T-cell (primary cell): ENCODE measurements at regions not wholly inside any gene's neighbourhood (a gene's known extent, or its start where the extent isn't known, plus 50 kb on each side); places are given as distances from the start of the nearest gene placed in this dataset.
"Not testable (repeated sequence)": the region's sequence is repeated elsewhere in the genome, so short reads cannot be mapped to it uniquely, and the experiment has no call there.

ENCODE experiments used
- ATAC-seq, 4 experiments: fragments of 200-7000 bp in 3 of 4; fragments of 150-1000 bp in 1 of 4; cut with Tn5 transposase; replicated peaks in 1 of 4; 1 replicate in 3 of 4; 2 replicates in 1 of 4; pipeline ENCODE4 v1.10.0; 2021; ENCODE audit warnings: moderate library complexity in 3 of 4, mild to moderate bottlenecking in 2 of 4, moderate number of reproducible peaks in 1 of 4
- CTCF ChIA-PET, 2 donors: fragments of 300-600 bp; sonication (Branson Sonifier 250); formaldehyde crosslinking; loops; one replicate each; lab custom pipeline; 2022; ENCODE audit warnings: antibody characterized with exemption in 2 of 2; lab: Charles Lee
- POLR2A ChIA-PET, 2 donors: fragments of 300-600 bp; sonication (Branson Sonifier 250); formaldehyde crosslinking; loops; one replicate each; lab custom pipeline; 2022; ENCODE audit warnings: antibody characterized with exemption in 2 of 2; lab: Charles Lee
- DNase-seq, 35 experiments: peaks; one replicate each; pipeline versions ENCODE4 v3.0.0 to v3.0.0-alpha.2; 2013 to 2023
- H3K27ac ChIP-seq: one replicate; pipeline ENCODE4 v1.5.1; 2013; ENCODE audit warnings: low read length
- H3K27me3 ChIP-seq, 2 experiments: replicated peaks in 1 of 2; 1 replicate in 1 of 2; 2 replicates in 1 of 2; pipeline versions ENCODE4 v1.6.1 to v1.7.0; 2013; ENCODE audit warnings: low read length in 1 of 2, mixed read lengths in 1 of 2; ENCODE audit not compliant: control insufficient read depth in 2 of 2, insufficient read depth in 2 of 2; ENCODE audit errors: extremely low read depth in 1 of 2
- H3K36me3 ChIP-seq, 2 donors: 1 replicate in 1 of 2; 2 replicates in 1 of 2; pipeline versions ENCODE4 v1.6.1 to v1.7.0; 2013; ENCODE audit warnings: low read length in 1 of 2; ENCODE audit not compliant: control insufficient read depth in 2 of 2, insufficient read depth in 1 of 2; ENCODE audit errors: extremely low read depth in 1 of 2
- H3K4me1 ChIP-seq, 2 experiments: 1 replicate in 1 of 2; 2 replicates in 1 of 2; pipeline versions ENCODE4 v1.6.1 to v1.7.0; 2013; ENCODE audit warnings: low read length in 2 of 2, mixed read lengths in 1 of 2; ENCODE audit not compliant: insufficient read depth in 2 of 2, control insufficient read depth in 1 of 2; ENCODE audit errors: extremely low read depth in 1 of 2
- H3K4me3 ChIP-seq, 2 donors: 1 replicate in 1 of 2; 2 replicates in 1 of 2; pipeline versions ENCODE4 v1.5.1 to v1.7.0; 2013; ENCODE audit warnings: mild to moderate bottlenecking in 2 of 2, low read length in 1 of 2, moderate library complexity in 1 of 2; ENCODE audit not compliant: control insufficient read depth in 1 of 2; ENCODE audit errors: extremely low read depth in 1 of 2
- H3K9me3 ChIP-seq: 2 replicates; pipeline ENCODE4 v1.7.0; 2013
- H3K27ac Mint-ChIP-seq, 2 donors: one replicate each; pipeline ENCODE4 v1.8.0; 2020 to 2021; ENCODE audit warnings: mild to moderate bottlenecking in 2 of 2, mixed read lengths in 2 of 2
- H3K27me3 Mint-ChIP-seq, 2 donors: one replicate each; pipeline ENCODE4 v1.8.0; 2021 to 2022; ENCODE audit warnings: mixed read lengths in 2 of 2
- H3K36me3 Mint-ChIP-seq: one replicate; pipeline ENCODE4 v1.8.0; 2021; ENCODE audit warnings: mixed read lengths
- H3K4me1 Mint-ChIP-seq, 3 donors: one replicate each; pipeline ENCODE4 v1.8.0; 2020 to 2022; ENCODE audit warnings: mixed read lengths in 3 of 3, mild to moderate bottlenecking in 1 of 3
- H3K4me3 Mint-ChIP-seq, 3 donors: one replicate each; pipeline ENCODE4 v1.8.0; 2020 to 2022; ENCODE audit warnings: mild to moderate bottlenecking in 3 of 3, mixed read lengths in 3 of 3, moderate library complexity in 3 of 3
- H3K9me3 Mint-ChIP-seq, 3 donors: one replicate each; pipeline ENCODE4 v1.8.0; 2020 to 2022; ENCODE audit warnings: mixed read lengths in 3 of 3
- WGBS: methylation state at CpG from one replicate; pipeline ENCODE4 v1.1.5; 2013; ENCODE audit warnings: missing lambda C conversion rate; ENCODE audit not compliant: insufficient coverage; 5-methylcytosine and 5-hydroxymethylcytosine counted together

DNA sequence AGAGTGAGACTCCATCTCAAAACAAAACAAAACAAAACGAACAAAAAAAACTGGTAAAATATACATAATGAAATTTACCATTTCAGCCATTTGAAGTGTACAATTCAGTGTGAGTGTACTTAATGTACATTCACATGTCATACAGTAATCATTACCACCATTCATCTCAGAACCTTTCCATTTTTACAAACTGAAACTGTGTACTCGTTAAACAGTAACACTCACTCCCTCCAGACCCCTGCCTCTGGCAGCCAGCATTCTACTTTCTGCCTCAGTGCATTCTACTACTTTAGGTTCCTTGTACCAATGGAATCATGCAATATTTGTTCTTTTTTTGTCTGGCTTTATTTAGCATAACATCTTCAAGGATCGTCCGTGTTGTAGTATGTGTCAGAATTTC lies 87.5 kb upstream of the CRYM start:
- not testable (repeated sequence) for H3K4me1 Mint-ChIP-seq, H3K36me3 Mint-ChIP-seq, ATAC-seq

DNA sequence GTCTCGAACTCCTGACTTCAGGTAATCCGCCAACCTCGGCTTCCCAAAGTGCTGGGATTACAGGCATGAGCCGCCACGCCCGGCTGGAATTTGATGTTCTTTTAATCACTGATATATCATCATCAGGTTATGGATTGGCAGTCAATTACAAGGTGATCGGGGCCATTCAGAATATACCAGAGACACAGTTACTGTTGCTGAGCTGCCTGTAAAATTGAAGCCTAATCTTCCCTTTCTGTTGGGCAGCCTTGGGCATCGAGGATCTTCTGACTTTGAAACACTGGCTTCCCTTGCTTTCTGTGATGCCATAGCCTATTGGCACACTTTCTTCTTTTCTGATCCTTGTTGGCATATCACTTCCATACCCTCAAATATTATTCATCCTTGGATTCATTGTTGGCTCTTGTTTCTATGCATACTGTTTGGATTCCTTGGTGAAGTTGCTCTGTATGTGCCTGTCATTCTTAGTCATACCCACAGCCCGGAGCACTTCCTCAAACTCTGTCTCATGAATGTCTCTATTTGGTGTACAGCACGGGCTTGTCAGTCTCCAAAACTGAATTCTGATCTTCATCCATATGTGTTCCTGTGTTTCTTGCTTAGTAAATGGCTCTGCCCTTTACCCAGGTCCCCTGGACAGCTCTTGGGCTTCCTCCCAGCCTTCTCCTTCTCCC lies 85.6 kb upstream of the CRYM start:
- peaks cover 0 to 12% (median 3%) of the 10 kb centered on the region in 3 donors for H3K4me1 Mint-ChIP-seq
- H3K4me1 ChIP-seq, CTCF ChIA-PET, H3K4me3 ChIP-seq, H3K36me3 Mint-ChIP-seq, H3K27ac Mint-ChIP-seq, POLR2A ChIA-PET, H3K9me3 ChIP-seq, H3K36me3 ChIP-seq, ATAC-seq, H3K4me3 Mint-ChIP-seq, H3K27me3 ChIP-seq, H3K9me3 Mint-ChIP-seq, H3K27ac ChIP-seq, DNase-seq: not testable (repeated sequence)
- 60% methylated on average over 1 of the region's 10 CpGs for WGBS
- peaks cover 8 to 10% of the 10 kb centered on the region in 2 donors for H3K27me3 Mint-ChIP-seq

More for the DNA sequence above, 87.5 kb upstream of the CRYM start:
- 36% methylated on average over 1 of the region's 4 CpGs for WGBS
- H3K27me3 ChIP-seq, CTCF ChIA-PET, H3K4me3 Mint-ChIP-seq, H3K27ac ChIP-seq, DNase-seq, H3K27ac Mint-ChIP-seq, H3K4me1 ChIP-seq, H3K9me3 Mint-ChIP-seq, H3K9me3 ChIP-seq, H3K4me3 ChIP-seq, POLR2A ChIA-PET, H3K36me3 ChIP-seq: not testable (repeated sequence)
- H3K27me3 Mint-ChIP-seq = peaks cover 4 to 10% of the 10 kb centered on the region in 2 donors

DNA sequence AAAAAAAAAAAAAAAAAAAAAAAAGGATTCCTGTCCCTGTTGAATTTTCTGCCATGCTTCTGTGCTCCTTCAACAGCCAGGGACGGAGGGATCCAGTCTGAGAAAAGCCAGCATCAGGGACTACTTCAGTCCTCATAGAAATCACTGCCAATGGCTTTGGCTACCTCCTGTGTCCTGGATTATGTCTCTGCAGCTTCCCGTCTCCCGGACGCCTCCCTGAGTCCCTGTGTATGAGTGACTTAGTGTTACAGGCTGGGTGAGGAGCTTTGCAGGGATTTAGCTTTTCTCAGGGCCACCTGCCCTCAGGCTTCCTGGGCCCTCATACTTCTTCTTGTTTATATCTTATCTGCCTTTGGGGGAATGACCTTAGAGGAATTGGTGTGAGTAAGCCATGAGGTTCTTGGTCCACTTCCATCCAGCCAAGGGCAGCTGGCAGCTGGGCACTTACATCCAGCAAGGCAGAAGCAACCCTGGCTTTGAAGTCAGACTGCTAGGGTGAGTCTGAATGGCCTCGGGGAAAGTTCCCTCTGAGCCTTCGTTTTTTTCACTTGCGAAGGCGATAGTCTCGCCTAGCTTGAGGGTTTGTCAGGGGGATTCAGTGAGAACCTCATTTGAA lies 83.6 kb upstream of the CRYM start:
- H3K27ac Mint-ChIP-seq, H3K9me3 Mint-ChIP-seq, H3K36me3 ChIP-seq, H3K27me3 ChIP-seq, H3K9me3 ChIP-seq, H3K4me1 ChIP-seq, ATAC-seq, H3K27ac ChIP-seq, H3K4me3 Mint-ChIP-seq, DNase-seq, POLR2A ChIA-PET, H3K4me3 ChIP-seq, H3K36me3 Mint-ChIP-seq: not testable (repeated sequence)
- CTCF ChIA-PET = interaction anchor here in 1 of 2 donors (0.6 kb wide), 1 partner anchor 202 kb away, joined by 3 read pairs; no protein-coding TSS in a partner anchor
- no CpG with 5 or more reads among the region's 9 CpGs for WGBS
- Mint-ChIP-seq H3K4me1 (peaks cover 0 to 12% (median 3%) of the 10 kb centered on the region in 3 donors), H3K27me3 (peaks cover 9 to 10% of the 10 kb centered on the region in 2 donors)

DNA sequence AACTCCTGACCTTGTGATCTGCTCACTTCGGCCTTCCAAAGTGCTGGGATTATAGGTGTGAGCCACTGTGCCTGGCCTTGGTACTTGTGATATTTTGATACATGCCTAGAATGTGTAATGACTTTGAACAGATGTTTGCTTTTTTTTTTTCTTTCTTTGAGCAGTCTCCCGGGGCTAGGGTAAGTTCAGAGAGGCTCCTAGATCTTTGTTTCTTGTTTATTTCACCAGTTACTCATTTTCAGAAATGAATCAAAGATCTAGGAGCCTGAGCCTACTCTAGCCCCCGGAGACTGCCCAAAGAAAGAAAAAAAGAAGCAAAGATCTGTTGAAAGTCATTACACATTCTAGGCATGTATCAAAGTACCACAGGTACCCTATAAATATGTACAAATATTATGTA lies 83.0 kb upstream of the CRYM start:
- CTCF ChIA-PET = interaction anchor here in 1 of 2 donors (0.6 kb wide), 1 partner anchor 203 kb away, joined by 3 read pairs; no protein-coding TSS in a partner anchor
- H3K9me3 Mint-ChIP-seq, H3K4me3 Mint-ChIP-seq, H3K4me3 ChIP-seq, POLR2A ChIA-PET, H3K36me3 ChIP-seq, H3K27me3 ChIP-seq, H3K36me3 Mint-ChIP-seq, H3K9me3 ChIP-seq, DNase-seq, ATAC-seq, H3K27ac ChIP-seq, H3K27ac Mint-ChIP-seq, H3K4me1 ChIP-seq: not testable (repeated sequence)
- peaks cover 10 to 13% of the 10 kb centered on the region in 2 donors for H3K27me3 Mint-ChIP-seq
- WGBS = no CpG with 5 or more reads among the region's 3 CpGs
- H3K4me1 Mint-ChIP-seq = peaks cover 0 to 14% (median 3%) of the 10 kb centered on the region in 3 donors

DNA sequence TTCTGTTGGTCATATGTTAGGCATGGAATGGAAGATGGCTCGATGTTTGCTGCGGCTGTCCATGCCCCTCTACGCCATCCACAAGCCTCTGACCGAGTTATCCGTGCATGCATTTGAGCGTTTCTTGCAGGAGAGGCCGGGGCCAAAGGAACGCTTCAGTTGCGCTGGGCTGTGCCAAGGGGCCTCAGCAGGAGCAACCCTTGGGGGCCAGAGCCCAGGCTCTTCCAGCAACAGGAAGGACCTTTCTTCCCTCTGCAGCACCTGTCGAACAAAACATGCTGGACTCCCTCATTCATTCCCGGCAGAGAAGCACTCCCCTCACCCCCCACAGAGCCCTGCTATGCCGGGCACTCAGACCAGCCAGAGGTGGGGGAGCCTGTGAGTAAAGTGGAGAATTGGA lies 81.4 kb upstream of the CRYM start:
- DNase-seq, H3K36me3 ChIP-seq, H3K4me3 ChIP-seq, H3K27me3 ChIP-seq, H3K4me1 ChIP-seq, H3K4me3 Mint-ChIP-seq, H3K27ac ChIP-seq, H3K9me3 ChIP-seq, H3K36me3 Mint-ChIP-seq, ATAC-seq, H3K9me3 Mint-ChIP-seq, H3K27ac Mint-ChIP-seq, POLR2A ChIA-PET: not testable (repeated sequence)
- peaks cover 0 to 14% (median 3%) of the 10 kb centered on the region in 3 donors for H3K4me1 Mint-ChIP-seq
- peaks cover 11 to 19% of the 10 kb centered on the region in 2 donors for H3K27me3 Mint-ChIP-seq
- CTCF ChIA-PET = interaction anchor here in 1 of 2 donors (0.6 kb wide), 1 partner anchor 998 kb away, joined by 5 read pairs; no protein-coding TSS in a partner anchor
- 80% methylated on average over 6 of the region's 12 CpGs for WGBS

DNA sequence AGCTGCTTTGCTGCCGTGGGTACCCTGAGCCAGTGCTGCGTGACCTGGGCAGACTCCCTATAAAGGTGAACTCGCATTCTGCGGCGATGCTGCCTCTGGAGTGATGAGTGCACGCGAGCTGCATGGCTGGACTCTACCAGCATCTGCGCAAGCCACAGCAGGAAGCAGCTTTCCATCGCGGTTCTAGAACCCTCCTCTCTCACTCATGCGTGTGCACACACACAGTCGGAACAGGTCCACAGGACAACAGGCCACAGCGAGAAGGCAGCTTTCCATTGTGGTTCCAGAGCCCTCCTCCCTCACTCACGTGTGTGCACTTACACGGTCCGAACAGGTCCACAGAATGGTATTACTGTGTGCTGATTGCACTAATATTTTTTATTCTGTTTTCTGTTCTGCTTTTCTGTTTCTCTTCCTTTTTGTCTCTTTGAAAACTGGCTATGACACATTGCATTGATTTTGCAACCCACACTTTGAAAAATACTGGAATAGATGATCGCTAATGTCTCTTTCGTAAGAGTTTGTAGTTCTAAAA lies 80.2 kb upstream of the CRYM start:
- peak in 1 of 35 experiments; percentile 32 for DNase-seq
- H3K4me3 ChIP-seq, CTCF ChIA-PET, H3K4me3 Mint-ChIP-seq, H3K27ac ChIP-seq, H3K9me3 ChIP-seq, H3K36me3 Mint-ChIP-seq, H3K27me3 ChIP-seq, H3K4me1 ChIP-seq, H3K9me3 Mint-ChIP-seq, H3K27ac Mint-ChIP-seq, H3K36me3 ChIP-seq, POLR2A ChIA-PET: not testable (repeated sequence)
- WGBS = 95% methylated on average over 9 of the region's 18 CpGs
- peak in 1 of 4 experiments; percentile 18 for ATAC-seq
- H3K4me1 Mint-ChIP-seq = peaks cover 0 to 12% (median 3%) of the 10 kb centered on the region in 3 donors
- H3K27me3 Mint-ChIP-seq = peaks cover 7 to 15% of the 10 kb centered on the region in 2 donors
